NCI-H146 treated with DMSO at 0.1 percent for 48 hours (cell line): ENCODE measurements at regions not wholly inside any gene's neighbourhood (a gene's known extent, or its start where the extent isn't known, plus 50 kb on each side); places are given as distances from the start of the nearest gene placed in this dataset.

Source experiments
- DNase-seq: peaks from one replicate; lab custom pipeline; 2025; ENCODE audit not compliant: unreplicated experiment; lab: John Stamatoyannopoulos, UW

- no peak for DNase-seq
Measured at GRCh38 chr19:31641591-31641990, 292.4 kb upstream of the TSHZ3 start.

GRCh38 chr19:31648347-31648746 lies 299.1 kb upstream of the TSHZ3 start:
- DNase-seq, result no peak

- DNase-seq, result no peak
Measured at GRCh38 chr19:31656507-31656906, 307.3 kb upstream of the TSHZ3 start.

- DNase-seq, result no peak
Measured at GRCh38 chr19:31658993-31659896, 310.0 kb upstream of the TSHZ3 start.

GRCh38 chr19:31659897-31660210 lies 310.6 kb upstream of the TSHZ3 start:
- no peak for DNase-seq

- DNase-seq, result no peak
Measured at GRCh38 chr19:31664096-31664495, 314.9 kb upstream of the TSHZ3 start.

GRCh38 chr19:31664997-31665396 lies 315.8 kb upstream of the TSHZ3 start:
- DNase-seq, result no peak

GRCh38 chr19:31666126-31666525 lies 316.9 kb upstream of the TSHZ3 start:
- DNase-seq, result no peak

GRCh38 chr19:31667106-31667505 lies 317.9 kb upstream of the TSHZ3 start:
- DNase-seq, result no peak

GRCh38 chr19:31668921-31669320 lies 319.7 kb upstream of the TSHZ3 start:
- DNase-seq, result no peak

GRCh38 chr19:31670931-31671330 lies 321.7 kb upstream of the TSHZ3 start:
- DNase-seq, result no peak

GRCh38 chr19:31671411-31672035 lies 322.3 kb upstream of the TSHZ3 start:
- no peak for DNase-seq

GRCh38 chr19:31674503-31675192 lies 325.4 kb upstream of the TSHZ3 start:
- no peak for DNase-seq

GRCh38 chr19:31675193-31675913 lies 326.1 kb upstream of the TSHZ3 start:
- no peak for DNase-seq

- no peak for DNase-seq
Measured at GRCh38 chr19:31676271-31677004, 327.2 kb upstream of the TSHZ3 start.

- no peak for DNase-seq
Measured at GRCh38 chr19:31678421-31678820, 329.2 kb upstream of the TSHZ3 start.

- DNase-seq, result no peak
Measured at GRCh38 chr19:31681121-31681520, 331.9 kb upstream of the TSHZ3 start.

- no peak for DNase-seq
Measured at GRCh38 chr19:31693131-31693932, 344.1 kb upstream of the TSHZ3 start.

GRCh38 chr19:31693933-31694269 lies 344.7 kb upstream of the TSHZ3 start:
- DNase-seq, result no peak

GRCh38 chr19:31694761-31695160 lies 345.5 kb upstream of the TSHZ3 start:
- no peak for DNase-seq
